PFSK-1 (cell line): ENCODE measurements at regions not wholly inside any gene's neighbourhood (a gene's known extent, or its start where the extent isn't known, plus 50 kb on each side); places are given as distances from the start of the nearest gene placed in this dataset.

ENCODE experiments used
- FOXP2 ChIP-seq: optimal IDR thresholded peaks from 2 replicates; pipeline ENCODE3; 2011; ENCODE audit warnings: borderline replicate concordance, control low read depth, inconsistent platforms; ENCODE audit not compliant: insufficient read depth; ENCODE audit errors: extremely low read length, extremely low read depth
- POLR2AphosphoS5 ChIP-seq: IDR thresholded peaks from 2 replicates; pipeline ENCODE4 v1.6.1; 2012; ENCODE audit warnings: low read depth, mild to moderate bottlenecking, control low read depth, low read length, moderate library complexity
- SIN3A ChIP-seq: IDR thresholded peaks from 2 replicates; pipeline ENCODE4 v1.6.1; 2012; ENCODE audit warnings: mild to moderate bottlenecking, low read length, moderate library complexity, borderline replicate concordance; ENCODE audit not compliant: insufficient read depth
- TAF1 ChIP-seq: IDR thresholded peaks from 2 replicates; pipeline ENCODE4 v1.6.1; 2012; ENCODE audit warnings: low read length, control low read depth, borderline replicate concordance; ENCODE audit not compliant: insufficient read depth
- TF ChIP-seq, protein P1 (sequence below), 2 experiments: IDR thresholded peaks; 2 replicates each; pipeline versions ENCODE4 v1.6.1 to v1.8.0; 2011 to 2012; ENCODE audit warnings: low read depth in 2 of 2, low read length in 2 of 2, control low read depth in 1 of 2, inconsistent platforms in 1 of 2, mild to moderate bottlenecking in 1 of 2, moderate library complexity in 1 of 2; ENCODE audit not compliant: insufficient read depth in 1 of 2

DNA sequence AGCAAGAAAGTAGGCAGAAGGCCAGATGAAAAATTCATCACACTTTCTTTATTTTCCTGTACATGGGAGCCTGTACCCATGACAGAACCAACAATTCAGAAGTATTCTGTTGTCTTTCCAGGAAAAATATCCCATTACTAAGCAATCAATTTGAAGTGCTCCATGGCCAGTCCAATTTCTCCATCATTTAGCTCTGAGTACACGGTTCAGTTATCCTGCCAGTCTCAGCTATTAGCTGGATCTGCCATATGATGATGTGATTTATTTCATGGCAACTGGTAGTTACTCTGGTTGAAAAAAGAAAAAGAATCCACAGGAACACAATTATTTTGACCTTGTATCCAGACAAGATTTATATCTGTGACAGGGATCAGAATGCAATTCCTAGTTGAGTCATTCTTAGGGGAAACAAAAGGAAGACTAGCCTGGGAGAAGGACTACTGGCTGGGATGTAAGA is 70.6 kb upstream of the GORAB start:
- no peak for TF ChIP-seq TAF1
- TF ChIP-seq SIN3A, result no peak
- TF ChIP-seq, protein P1, sequence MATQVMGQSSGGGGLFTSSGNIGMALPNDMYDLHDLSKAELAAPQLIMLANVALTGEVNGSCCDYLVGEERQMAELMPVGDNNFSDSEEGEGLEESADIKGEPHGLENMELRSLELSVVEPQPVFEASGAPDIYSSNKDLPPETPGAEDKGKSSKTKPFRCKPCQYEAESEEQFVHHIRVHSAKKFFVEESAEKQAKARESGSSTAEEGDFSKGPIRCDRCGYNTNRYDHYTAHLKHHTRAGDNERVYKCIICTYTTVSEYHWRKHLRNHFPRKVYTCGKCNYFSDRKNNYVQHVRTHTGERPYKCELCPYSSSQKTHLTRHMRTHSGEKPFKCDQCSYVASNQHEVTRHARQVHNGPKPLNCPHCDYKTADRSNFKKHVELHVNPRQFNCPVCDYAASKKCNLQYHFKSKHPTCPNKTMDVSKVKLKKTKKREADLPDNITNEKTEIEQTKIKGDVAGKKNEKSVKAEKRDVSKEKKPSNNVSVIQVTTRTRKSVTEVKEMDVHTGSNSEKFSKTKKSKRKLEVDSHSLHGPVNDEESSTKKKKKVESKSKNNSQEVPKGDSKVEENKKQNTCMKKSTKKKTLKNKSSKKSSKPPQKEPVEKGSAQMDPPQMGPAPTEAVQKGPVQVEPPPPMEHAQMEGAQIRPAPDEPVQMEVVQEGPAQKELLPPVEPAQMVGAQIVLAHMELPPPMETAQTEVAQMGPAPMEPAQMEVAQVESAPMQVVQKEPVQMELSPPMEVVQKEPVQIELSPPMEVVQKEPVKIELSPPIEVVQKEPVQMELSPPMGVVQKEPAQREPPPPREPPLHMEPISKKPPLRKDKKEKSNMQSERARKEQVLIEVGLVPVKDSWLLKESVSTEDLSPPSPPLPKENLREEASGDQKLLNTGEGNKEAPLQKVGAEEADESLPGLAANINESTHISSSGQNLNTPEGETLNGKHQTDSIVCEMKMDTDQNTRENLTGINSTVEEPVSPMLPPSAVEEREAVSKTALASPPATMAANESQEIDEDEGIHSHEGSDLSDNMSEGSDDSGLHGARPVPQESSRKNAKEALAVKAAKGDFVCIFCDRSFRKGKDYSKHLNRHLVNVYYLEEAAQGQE (IDR thresholded peaks at IDR 0.05; ENCODE audit: insufficient read depth in 1 of 2, low read depth in 2 of 2, low read length in 2 of 2), result no peak
- no peak for TF ChIP-seq POLR2AphosphoS5
- TF ChIP-seq FOXP2, result no peak

GRCh38 chr1:170461762-170462384 is 70.1 kb upstream of the GORAB start:
- TF ChIP-seq, protein P1 (IDR thresholded peaks at IDR 0.05; ENCODE audit: insufficient read depth in 1 of 2, low read depth in 2 of 2, low read length in 2 of 2), result 0 out of 4 replicates have a peak, but pooled peaks of 1 of the 2 experiments have one; percentile 15
- no peak for TF ChIP-seq SIN3A

- TF ChIP-seq SIN3A (no peak), FOXP2 (no peak), POLR2AphosphoS5 (no peak), TAF1 (no peak)
- TF ChIP-seq, protein P1 (IDR thresholded peaks at IDR 0.05; ENCODE audit: insufficient read depth in 1 of 2, low read depth in 2 of 2, low read length in 2 of 2), result no peak
Measured at GRCh38 chr1:170470121-170470520, 61.8 kb upstream of the GORAB start.

GRCh38 chr1:170471398-170472053 is 60.4 kb upstream of the GORAB start:
- TF ChIP-seq, protein P1 (IDR thresholded peaks at IDR 0.05; ENCODE audit: insufficient read depth in 1 of 2, low read depth in 2 of 2, low read length in 2 of 2), result no peak
- TF ChIP-seq SIN3A (no peak), FOXP2 (no peak), TAF1 (no peak), POLR2AphosphoS5 (no peak)
